B cell (primary cell): ENCODE measurements at regions not wholly inside any gene's neighbourhood (a gene's known extent, or its start where the extent isn't known, plus 50 kb on each side); places are given as distances from the start of the nearest gene placed in this dataset.

Source experiments
- ATAC-seq: fragments of 200-7000 bp; cut with Tn5 transposase; one replicate; pipeline ENCODE4 v1.10.0; 2021; ENCODE audit warnings: low read depth, mild to moderate bottlenecking, moderate number of reproducible peaks, moderate library complexity
- CTCF ChIA-PET: fragments of 350-600 bp; sonication (Branson Sonifier 250); formaldehyde crosslinking; loops from one replicate; lab custom pipeline; 2021; ENCODE audit warnings: antibody characterized with exemption, inconsistent platforms; lab: Charles Lee
- POLR2A ChIA-PET: fragments of 350-600 bp; sonication (Branson Sonifier 250); formaldehyde crosslinking; loops from one replicate; lab custom pipeline; 2021; ENCODE audit warnings: antibody characterized with exemption; lab: Charles Lee
- DNase-seq: peaks from one replicate; pipeline ENCODE4 v3.0.0; 2013
- H2AFZ ChIP-seq: 2 replicates; pipeline ENCODE4 v1.6.1; 2012; ENCODE audit warnings: mild to moderate bottlenecking, low read depth, low read length; ENCODE audit not compliant: insufficient read depth, poor library complexity, severe bottlenecking
- H3K27ac ChIP-seq, 2 donors: 1 replicate in 1 of 2; 2 replicates in 1 of 2; pipeline ENCODE4 v1.5.1; 2012 to 2013; ENCODE audit warnings: low read length in 2 of 2, mild to moderate bottlenecking in 2 of 2, moderate library complexity in 1 of 2
- H3K27me3 ChIP-seq, 4 experiments: fragments of 200-600 bp in 1 of 4; sonication (generic) in 1 of 4; replicated peaks in 1 of 4; 1 replicate in 2 of 4; 2 replicates in 2 of 4; pipeline versions ENCODE4 v1.6.1 to v1.7.0; 2013 to 2016; ENCODE audit warnings: low read length in 3 of 4, mild to moderate bottlenecking in 2 of 4, mixed read lengths in 1 of 4, moderate library complexity in 1 of 4; ENCODE audit not compliant: insufficient read depth in 4 of 4, control insufficient read depth in 3 of 4; ENCODE audit errors: control extremely low read depth in 1 of 4
- H3K36me3 ChIP-seq, 2 experiments: replicated peaks in 1 of 2; 1 replicate in 1 of 2; 2 replicates in 1 of 2; pipeline versions ENCODE4 v1.6.1 to v1.7.1; 2013; ENCODE audit warnings: low read length in 1 of 2; ENCODE audit not compliant: insufficient read depth in 2 of 2, control insufficient read depth in 1 of 2; ENCODE audit errors: control extremely low read depth in 1 of 2, extremely low read depth in 1 of 2
- H3K4me1 ChIP-seq, 2 donors: fragments of 200-600 bp in 1 of 2; sonication (generic) in 1 of 2; 1 replicate in 1 of 2; 2 replicates in 1 of 2; pipeline versions ENCODE4 v1.5.1 to v1.6.1; 2013 to 2017; ENCODE audit warnings: low read length in 2 of 2; ENCODE audit not compliant: control insufficient read depth in 2 of 2, insufficient read depth in 2 of 2
- H3K4me2 ChIP-seq: replicated peaks from 2 replicates; pipeline ENCODE3; 2012; ENCODE audit warnings: mild to moderate bottlenecking, low read depth, low read length; ENCODE audit not compliant: poor library complexity, severe bottlenecking
- H3K4me3 ChIP-seq, 5 experiments: fragments of 200-600 bp in 1 of 5; sonication (generic) in 1 of 5; 1 replicate in 3 of 5; 2 replicates in 2 of 5; pipeline versions ENCODE4 v1.5.1 to v1.7.0; 2011 to 2016; ENCODE audit warnings: low read length in 4 of 5, mild to moderate bottlenecking in 4 of 5, low read depth in 2 of 5, control low read depth in 1 of 5, moderate library complexity in 1 of 5; ENCODE audit not compliant: insufficient read depth in 1 of 5; ENCODE audit errors: control extremely low read depth in 1 of 5, extremely low read depth in 1 of 5
- H3K79me2 ChIP-seq: fragments of 200-600 bp; sonication (generic); one replicate; pipeline ENCODE4 v1.6.0; 2016; ENCODE audit warnings: low read length; ENCODE audit not compliant: control insufficient read depth, insufficient read depth
- H3K9ac ChIP-seq: fragments of 200-600 bp; sonication (generic); 2 replicates; pipeline ENCODE4 v1.6.1; 2017; ENCODE audit warnings: mild to moderate bottlenecking, low read length, moderate library complexity
- H3K9me3 ChIP-seq, 3 donors: one replicate each; pipeline versions ENCODE4 v1.6.1 to v1.7.1; 2013; ENCODE audit warnings: low read length in 2 of 3; ENCODE audit not compliant: control insufficient read depth in 2 of 3, insufficient read depth in 1 of 3; ENCODE audit errors: control extremely low read depth in 1 of 3
- H4K20me1 ChIP-seq: 2 replicates; pipeline ENCODE4 v1.6.0; 2012; ENCODE audit warnings: mild to moderate bottlenecking, low read length; ENCODE audit not compliant: insufficient read depth, control insufficient read depth, poor library complexity, severe bottlenecking
- H3K27ac Mint-ChIP-seq: one replicate; pipeline ENCODE4 v1.8.0; 2021; ENCODE audit warnings: mixed read lengths
- H3K27me3 Mint-ChIP-seq: one replicate; pipeline ENCODE4 v1.8.0; 2021; ENCODE audit warnings: mixed read lengths
- H3K4me1 Mint-ChIP-seq: one replicate; pipeline ENCODE4 v1.8.0; 2021; ENCODE audit warnings: mixed read lengths
- H3K4me3 Mint-ChIP-seq: one replicate; pipeline ENCODE4 v1.8.0; 2021; ENCODE audit warnings: mixed read lengths
- H3K9me3 Mint-ChIP-seq: one replicate; pipeline ENCODE4 v1.8.0; 2022; ENCODE audit warnings: mixed read lengths; ENCODE audit not compliant: insufficient read depth
- EZH2 ChIP-seq: IDR thresholded peaks from 2 replicates; pipeline ENCODE4 v1.6.1; 2012; ENCODE audit warnings: borderline replicate concordance, low read depth, mild to moderate bottlenecking, moderate library complexity, low read length; ENCODE audit not compliant: insufficient read depth, poor library complexity, severe bottlenecking
- WGBS: methylation state at CpG from one replicate; pipeline ENCODE4 v1.1.5; 2013; ENCODE audit warnings: missing lambda C conversion rate; ENCODE audit not compliant: insufficient coverage; 5-methylcytosine and 5-hydroxymethylcytosine counted together
- intact Hi-C: fragments of 100-400 bp; cut with micrococcal nuclease; formaldehyde crosslinking; loops from one replicate; pipeline ENCODE4 v1.10.0; 2022
- TF ChIP-seq, protein P1 (sequence below): fragments of 200-600 bp; IDR thresholded peaks from one replicate; pipeline ENCODE4 v1.8.0; 2022; ENCODE audit warnings: antibody characterized with exemption, mild to moderate bottlenecking

DNA sequence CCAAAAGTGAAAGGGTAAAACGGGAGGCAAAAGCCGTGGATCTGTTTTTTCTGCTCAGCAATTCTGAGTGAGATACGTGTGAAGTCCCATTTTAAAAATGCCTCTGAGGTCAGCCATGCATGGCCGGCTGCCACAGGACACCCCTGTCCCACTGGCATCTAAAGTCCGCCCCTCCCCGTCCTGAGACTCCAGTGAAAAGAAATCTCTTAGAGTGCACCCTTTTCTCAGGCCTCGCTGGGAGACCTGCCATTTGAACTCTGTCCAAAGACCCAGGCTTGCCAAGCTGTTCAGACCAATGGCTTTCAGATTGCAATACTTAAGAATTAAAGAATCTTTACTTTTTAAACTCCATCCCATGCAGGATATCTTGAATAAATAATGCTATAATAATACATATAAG lies 61.0 kb upstream of the SLC24A5 start:
- 95% methylated on average over 7 of the region's 7 CpGs for WGBS
- POLR2A ChIA-PET = no interaction called here

DNA sequence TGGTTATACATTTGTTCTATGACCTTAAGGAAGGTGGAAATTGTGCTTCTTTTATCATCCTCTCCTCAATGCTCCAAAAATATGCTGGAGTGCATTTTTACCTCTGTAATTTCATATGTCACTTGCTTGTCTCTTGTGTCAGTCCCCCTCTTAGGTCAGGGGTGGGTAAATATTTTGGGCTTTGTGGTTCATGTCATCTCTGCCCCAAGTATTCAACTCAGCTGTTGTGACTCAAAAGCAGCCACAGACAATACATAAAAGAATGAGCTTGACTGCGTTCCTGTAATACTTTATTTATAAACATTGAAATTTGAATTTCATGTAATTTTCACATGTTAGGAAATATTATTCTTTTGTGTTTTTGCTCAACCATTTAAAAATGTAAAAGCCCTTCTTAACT lies 60.4 kb upstream of the SLC24A5 start:
- H3K4me1 ChIP-seq = no peaks in the 10 kb centered on the region
- no peak overlapping the region for H3K4me3 ChIP-seq
- H2AFZ ChIP-seq = no peak overlapping the region
- ATAC-seq (no peak), DNase-seq (no peak)
- Mint-ChIP-seq H3K4me3 (no peak overlapping the region), H3K9me3 (peaks cover 2% of the 10 kb centered on the region), H3K4me1 (no peaks in the 10 kb centered on the region), H3K27me3 (peaks cover 3% of the 10 kb centered on the region), H3K27ac (no peak overlapping the region)
- ChIA-PET POLR2A (no interaction called here), CTCF (interaction anchor here (0.8 kb wide), 1 partner anchor 58 kb away, joined by 3 read pairs; no protein-coding TSS in a partner anchor)
- no peaks in the 10 kb centered on the region for H3K79me2 ChIP-seq
- no peak overlapping the region for H3K9ac ChIP-seq
- WGBS = no CpG with 5 or more reads among the region's 1 CpG
- H3K9me3 ChIP-seq = peaks cover 0 to 3% (median 0%) of the 10 kb centered on the region in 3 donors
- TF ChIP-seq, protein P1, sequence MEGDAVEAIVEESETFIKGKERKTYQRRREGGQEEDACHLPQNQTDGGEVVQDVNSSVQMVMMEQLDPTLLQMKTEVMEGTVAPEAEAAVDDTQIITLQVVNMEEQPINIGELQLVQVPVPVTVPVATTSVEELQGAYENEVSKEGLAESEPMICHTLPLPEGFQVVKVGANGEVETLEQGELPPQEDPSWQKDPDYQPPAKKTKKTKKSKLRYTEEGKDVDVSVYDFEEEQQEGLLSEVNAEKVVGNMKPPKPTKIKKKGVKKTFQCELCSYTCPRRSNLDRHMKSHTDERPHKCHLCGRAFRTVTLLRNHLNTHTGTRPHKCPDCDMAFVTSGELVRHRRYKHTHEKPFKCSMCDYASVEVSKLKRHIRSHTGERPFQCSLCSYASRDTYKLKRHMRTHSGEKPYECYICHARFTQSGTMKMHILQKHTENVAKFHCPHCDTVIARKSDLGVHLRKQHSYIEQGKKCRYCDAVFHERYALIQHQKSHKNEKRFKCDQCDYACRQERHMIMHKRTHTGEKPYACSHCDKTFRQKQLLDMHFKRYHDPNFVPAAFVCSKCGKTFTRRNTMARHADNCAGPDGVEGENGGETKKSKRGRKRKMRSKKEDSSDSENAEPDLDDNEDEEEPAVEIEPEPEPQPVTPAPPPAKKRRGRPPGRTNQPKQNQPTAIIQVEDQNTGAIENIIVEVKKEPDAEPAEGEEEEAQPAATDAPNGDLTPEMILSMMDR = no peak
- no peak for TF ChIP-seq EZH2
- H3K27ac ChIP-seq = no peak overlapping the region
- H4K20me1 ChIP-seq = no peaks in the 10 kb centered on the region
- H3K4me2 ChIP-seq = no peak overlapping the region
- peaks cover 0 to 2% (median 0%) of the 10 kb centered on the region in 4 experiments for H3K27me3 ChIP-seq
- intact Hi-C loops = no loop called here
- H3K36me3 ChIP-seq = no peaks in the 10 kb centered on the region

More for the DNA sequence above, 61.0 kb upstream of the SLC24A5 start:
- no peak overlapping the region for H3K4me3 ChIP-seq
- H3K79me2 ChIP-seq = no peaks in the 10 kb centered on the region
- no peak for ATAC-seq
- no peak overlapping the region for H3K4me2 ChIP-seq
- H4K20me1 ChIP-seq = no peaks in the 10 kb centered on the region
- DNase-seq = no peak
- no peak overlapping the region for H3K4me3 Mint-ChIP-seq
- no peak overlapping the region for H3K27ac Mint-ChIP-seq
- H3K4me1 Mint-ChIP-seq = no peaks in the 10 kb centered on the region
- CTCF ChIA-PET = interaction anchor here (0.6 to 0.8 kb wide), 2 partner anchors 58 to 131 kb away, joined by 3 read pairs; no protein-coding TSS in a partner anchor
- H3K4me1 ChIP-seq = no peaks in the 10 kb centered on the region
- H3K9me3 Mint-ChIP-seq = peaks cover 2% of the 10 kb centered on the region
- intact Hi-C loops = no loop called here
- H2AFZ ChIP-seq = no peak overlapping the region
- H3K9ac ChIP-seq = no peak overlapping the region
- peaks cover 0 to 3% (median 0%) of the 10 kb centered on the region in 3 donors for H3K9me3 ChIP-seq
- TF ChIP-seq EZH2 = no peak
- TF ChIP-seq, protein P1 = no peak
- no peak overlapping the region for H3K27ac ChIP-seq
- H3K27me3 Mint-ChIP-seq = peaks cover 3% of the 10 kb centered on the region
- peaks cover 0 to 2% (median 0%) of the 10 kb centered on the region in 4 experiments for H3K27me3 ChIP-seq
- no peaks in the 10 kb centered on the region for H3K36me3 ChIP-seq
